ENCODE measurements at regions not wholly inside any gene's neighbourhood (a gene's known extent, or its start where the extent isn't known, plus 50 kb on each side); places are given as distances from the start of the nearest gene placed in this dataset.

GRCh38 chrX:8346060-8346459 lies 118.6 kb upstream of the VCX3B start:
- Histone ChIP-seq H3K36me3 (replicated peaks; ENCODE audit: insufficient read depth, low read length) (no peaks in the 10 kb centered on the region), H3K4me2 (ENCODE audit: low read depth, low read length) (no peak overlapping the region), H3K79me2 (ENCODE audit: low read length) (no peaks in the 10 kb centered on the region), H3K9me3 (replicated peaks; ENCODE audit: insufficient read depth, low read length) (no peaks in the 10 kb centered on the region), H3F3A (ENCODE audit: insufficient read depth, low read length) (no peaks in the 10 kb centered on the region), H3K9ac (ENCODE audit: low read length) (no peak overlapping the region), H2AFZ (ENCODE audit: low read length) (no peak overlapping the region), H3K27me3 (replicated peaks; ENCODE audit: insufficient read depth, low read length) (no peaks in the 10 kb centered on the region), H3K4me3 (ENCODE audit: low read length) (no peak overlapping the region), H3K27ac (ENCODE audit: low read length) (no peak overlapping the region), H3K9me2 (replicated peaks; ENCODE audit: insufficient read depth, low read length) (no peaks in the 10 kb centered on the region), H4K20me1 (ENCODE audit: insufficient read depth, low read length) (no peaks in the 10 kb centered on the region), H3K4me1 (ENCODE audit: low read length) (no peaks in the 10 kb centered on the region)
- TF ChIP-seq, protein P1, sequence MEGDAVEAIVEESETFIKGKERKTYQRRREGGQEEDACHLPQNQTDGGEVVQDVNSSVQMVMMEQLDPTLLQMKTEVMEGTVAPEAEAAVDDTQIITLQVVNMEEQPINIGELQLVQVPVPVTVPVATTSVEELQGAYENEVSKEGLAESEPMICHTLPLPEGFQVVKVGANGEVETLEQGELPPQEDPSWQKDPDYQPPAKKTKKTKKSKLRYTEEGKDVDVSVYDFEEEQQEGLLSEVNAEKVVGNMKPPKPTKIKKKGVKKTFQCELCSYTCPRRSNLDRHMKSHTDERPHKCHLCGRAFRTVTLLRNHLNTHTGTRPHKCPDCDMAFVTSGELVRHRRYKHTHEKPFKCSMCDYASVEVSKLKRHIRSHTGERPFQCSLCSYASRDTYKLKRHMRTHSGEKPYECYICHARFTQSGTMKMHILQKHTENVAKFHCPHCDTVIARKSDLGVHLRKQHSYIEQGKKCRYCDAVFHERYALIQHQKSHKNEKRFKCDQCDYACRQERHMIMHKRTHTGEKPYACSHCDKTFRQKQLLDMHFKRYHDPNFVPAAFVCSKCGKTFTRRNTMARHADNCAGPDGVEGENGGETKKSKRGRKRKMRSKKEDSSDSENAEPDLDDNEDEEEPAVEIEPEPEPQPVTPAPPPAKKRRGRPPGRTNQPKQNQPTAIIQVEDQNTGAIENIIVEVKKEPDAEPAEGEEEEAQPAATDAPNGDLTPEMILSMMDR (IDR thresholded peaks at IDR 0.05; ENCODE audit: low read length), result no peak
- no peak for TF ChIP-seq EZH2 (optimal IDR thresholded peaks at IDR 0.05; ENCODE audit: low read depth, low read length)
- no peak for TF ChIP-seq EZH2phosphoT487 (IDR thresholded peaks at IDR 0.05; ENCODE audit: low read length)
- DNase-seq, result no peak

DNA sequence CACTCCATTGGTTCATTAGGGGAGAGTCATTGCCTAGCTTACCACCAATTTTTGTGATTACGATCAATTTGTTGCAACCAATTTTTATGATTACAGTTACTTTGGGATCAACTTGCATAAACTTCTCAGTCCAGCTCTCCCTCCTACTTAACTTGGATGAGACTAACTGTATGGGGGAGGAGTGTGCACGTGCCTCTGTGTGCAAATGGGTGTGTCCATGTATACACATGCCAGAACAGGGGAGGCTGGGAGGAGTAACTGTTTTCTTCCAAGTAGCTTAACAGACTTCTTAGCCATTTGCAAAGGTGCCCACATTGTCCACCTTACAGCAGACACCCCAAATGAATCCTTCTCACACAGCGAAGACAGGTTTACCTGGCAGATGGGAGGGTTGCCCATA lies 117.7 kb upstream of the VCX3B start:
- TF ChIP-seq EZH2 (optimal IDR thresholded peaks at IDR 0.05; ENCODE audit: low read depth, low read length), result no peak
- TF ChIP-seq EZH2phosphoT487 (IDR thresholded peaks at IDR 0.05; ENCODE audit: low read length), result no peak
- TF ChIP-seq, protein P1 (IDR thresholded peaks at IDR 0.05; ENCODE audit: low read length), result no peak
- Histone ChIP-seq H3K9me3 (replicated peaks; ENCODE audit: insufficient read depth, low read length) (no peaks in the 10 kb centered on the region), H3K36me3 (replicated peaks; ENCODE audit: insufficient read depth, low read length) (no peaks in the 10 kb centered on the region), H3F3A (ENCODE audit: insufficient read depth, low read length) (no peaks in the 10 kb centered on the region), H3K9me2 (replicated peaks; ENCODE audit: insufficient read depth, low read length) (no peaks in the 10 kb centered on the region), H3K9ac (ENCODE audit: low read length) (no peak overlapping the region), H3K4me1 (ENCODE audit: low read length) (no peaks in the 10 kb centered on the region), H3K4me2 (ENCODE audit: low read depth, low read length) (no peak overlapping the region), H4K20me1 (ENCODE audit: insufficient read depth, low read length) (no peaks in the 10 kb centered on the region), H2AFZ (ENCODE audit: low read length) (no peak overlapping the region), H3K27ac (ENCODE audit: low read length) (no peak overlapping the region), H3K79me2 (ENCODE audit: low read length) (no peaks in the 10 kb centered on the region), H3K4me3 (ENCODE audit: low read length) (no peak overlapping the region), H3K27me3 (replicated peaks; ENCODE audit: insufficient read depth, low read length) (no peaks in the 10 kb centered on the region)
- no peak for DNase-seq

DNA sequence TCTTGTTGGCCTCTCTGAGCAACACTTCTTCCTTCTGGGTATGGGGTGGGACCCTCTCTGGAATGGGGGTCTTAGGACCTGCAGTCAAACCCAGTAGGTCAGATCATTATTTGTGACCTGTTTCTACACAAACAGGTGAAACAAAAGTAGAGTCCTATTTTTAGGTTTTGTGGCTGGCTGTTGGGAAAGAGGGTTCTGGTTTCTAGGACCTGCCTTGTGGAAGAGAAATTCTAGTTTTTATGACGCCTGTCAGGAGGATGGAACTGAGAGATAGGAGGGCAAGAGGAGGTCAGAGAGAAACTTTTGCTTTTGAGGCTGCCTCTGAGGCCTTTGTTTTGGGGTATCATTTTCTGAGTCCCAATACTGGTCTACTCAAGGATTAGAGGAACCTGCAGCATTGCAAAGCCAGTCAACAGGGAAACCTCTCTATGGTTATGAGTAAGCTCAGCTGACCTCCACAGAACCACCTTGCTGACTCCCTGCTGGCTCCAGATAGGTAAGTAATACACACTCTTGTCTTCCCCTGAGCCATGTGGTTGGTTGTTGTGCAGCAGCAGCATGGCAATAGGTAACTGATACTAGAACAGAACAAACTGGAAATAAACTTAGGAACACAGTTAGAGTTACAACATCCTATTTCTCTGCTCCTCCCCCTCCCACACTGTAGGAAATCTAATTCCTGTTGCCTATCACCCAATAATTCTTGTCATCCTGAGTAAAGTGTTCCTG lies 114.7 kb upstream of the VCX3B start:
- no peaks in the 10 kb centered on the region for H3K9me2 ChIP-seq (replicated peaks; ENCODE audit: insufficient read depth, low read length)
- TF ChIP-seq EZH2phosphoT487 (IDR thresholded peaks at IDR 0.05; ENCODE audit: low read length), result no peak
- TF ChIP-seq EZH2 (optimal IDR thresholded peaks at IDR 0.05; ENCODE audit: low read depth, low read length), result no peak
- TF ChIP-seq, protein P1 (IDR thresholded peaks at IDR 0.05; ENCODE audit: low read length), result no peak
- no peaks in the 10 kb centered on the region for H3K4me1 ChIP-seq (ENCODE audit: low read length)
- H3K27me3 ChIP-seq (replicated peaks; ENCODE audit: insufficient read depth, low read length), result no peaks in the 10 kb centered on the region
- no peak overlapping the region for H3K4me3 ChIP-seq (ENCODE audit: low read length)
- no peak overlapping the region for H3K4me2 ChIP-seq (ENCODE audit: low read depth, low read length)
- no peaks in the 10 kb centered on the region for H3K36me3 ChIP-seq (replicated peaks; ENCODE audit: insufficient read depth, low read length)
- H3F3A ChIP-seq (ENCODE audit: insufficient read depth, low read length), result no peaks in the 10 kb centered on the region
- H4K20me1 ChIP-seq (ENCODE audit: insufficient read depth, low read length), result no peaks in the 10 kb centered on the region
- H3K9me3 ChIP-seq (replicated peaks; ENCODE audit: insufficient read depth, low read length), result no peaks in the 10 kb centered on the region
- H3K9ac ChIP-seq (ENCODE audit: low read length), result no peak overlapping the region
- H3K79me2 ChIP-seq (ENCODE audit: low read length), result no peaks in the 10 kb centered on the region
- no peak for DNase-seq
- H3K27ac ChIP-seq (ENCODE audit: low read length), result no peak overlapping the region
- H2AFZ ChIP-seq (ENCODE audit: low read length), result no peak overlapping the region
